ENCODE measurements at regions not wholly inside any gene's neighbourhood (a gene's known extent, or its start where the extent isn't known, plus 50 kb on each side); places are given as distances from the start of the nearest gene placed in this dataset.

DNA sequence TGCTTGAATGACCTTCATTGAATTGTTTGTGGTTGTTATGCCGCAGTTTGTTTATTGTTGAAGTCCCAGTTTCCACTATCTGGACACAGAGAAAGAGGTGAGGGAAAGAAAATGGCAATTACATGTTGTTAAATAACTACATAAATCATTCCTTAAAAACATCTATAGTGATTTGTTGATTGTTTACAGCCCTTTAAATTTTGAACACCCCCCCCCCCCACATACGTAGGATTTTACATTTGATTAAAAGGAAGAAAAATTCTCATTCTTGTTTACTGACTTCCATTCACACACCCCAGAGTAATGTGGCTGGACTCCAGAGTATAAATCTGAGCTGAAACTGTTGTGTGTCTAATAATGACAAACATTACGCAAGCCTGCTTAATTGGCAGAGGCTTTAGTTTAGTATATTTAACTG lies 87.1 kb upstream of the FAM174A start:
- H3K4me1 Mint-ChIP-seq (ENCODE audit: unreplicated experiment): no peaks in the 10 kb centered on the region
- no peaks in the 10 kb centered on the region for H3K27me3 Mint-ChIP-seq
- no peak overlapping the region for H3K27ac Mint-ChIP-seq
- TF ChIP-seq, protein P1, sequence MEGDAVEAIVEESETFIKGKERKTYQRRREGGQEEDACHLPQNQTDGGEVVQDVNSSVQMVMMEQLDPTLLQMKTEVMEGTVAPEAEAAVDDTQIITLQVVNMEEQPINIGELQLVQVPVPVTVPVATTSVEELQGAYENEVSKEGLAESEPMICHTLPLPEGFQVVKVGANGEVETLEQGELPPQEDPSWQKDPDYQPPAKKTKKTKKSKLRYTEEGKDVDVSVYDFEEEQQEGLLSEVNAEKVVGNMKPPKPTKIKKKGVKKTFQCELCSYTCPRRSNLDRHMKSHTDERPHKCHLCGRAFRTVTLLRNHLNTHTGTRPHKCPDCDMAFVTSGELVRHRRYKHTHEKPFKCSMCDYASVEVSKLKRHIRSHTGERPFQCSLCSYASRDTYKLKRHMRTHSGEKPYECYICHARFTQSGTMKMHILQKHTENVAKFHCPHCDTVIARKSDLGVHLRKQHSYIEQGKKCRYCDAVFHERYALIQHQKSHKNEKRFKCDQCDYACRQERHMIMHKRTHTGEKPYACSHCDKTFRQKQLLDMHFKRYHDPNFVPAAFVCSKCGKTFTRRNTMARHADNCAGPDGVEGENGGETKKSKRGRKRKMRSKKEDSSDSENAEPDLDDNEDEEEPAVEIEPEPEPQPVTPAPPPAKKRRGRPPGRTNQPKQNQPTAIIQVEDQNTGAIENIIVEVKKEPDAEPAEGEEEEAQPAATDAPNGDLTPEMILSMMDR (conservative IDR thresholded peaks at IDR 0.05): no peak
- H3K36me3 Mint-ChIP-seq: no peaks in the 10 kb centered on the region
- no peak overlapping the region for H3K4me3 Mint-ChIP-seq
- H3K9me3 Mint-ChIP-seq: no peaks in the 10 kb centered on the region
- DNase-seq (ENCODE audit: extremely low spot score, unreplicated experiment): no peak

DNA sequence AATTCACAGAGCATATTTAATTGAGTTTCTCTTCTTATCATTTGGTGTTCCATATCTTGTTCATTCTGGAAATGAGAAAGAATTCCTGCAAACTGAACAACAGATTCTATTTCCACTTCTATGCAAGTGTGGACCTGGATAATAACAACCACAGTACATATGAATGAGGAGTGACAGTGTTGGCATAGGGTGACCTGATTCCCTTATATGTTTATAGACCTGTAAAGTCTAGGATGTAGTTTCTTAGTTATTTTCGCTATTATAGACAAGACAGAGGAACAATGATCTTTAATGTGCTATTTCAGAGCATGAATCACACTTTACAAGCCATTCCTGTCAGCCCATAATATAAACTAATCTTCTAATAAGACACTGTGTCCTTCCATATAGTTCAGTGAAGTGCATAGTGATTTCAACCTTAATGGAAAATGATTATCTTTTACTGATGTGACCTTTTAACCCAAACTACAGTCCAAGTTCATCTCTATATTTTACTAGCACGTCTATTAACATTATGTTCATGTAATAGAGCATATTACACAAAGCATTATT lies 88.2 kb upstream of the FAM174A start:
- H3K27ac Mint-ChIP-seq: no peak overlapping the region
- TF ChIP-seq, protein P1 (conservative IDR thresholded peaks at IDR 0.05): no peak
- no peak for DNase-seq (ENCODE audit: extremely low spot score, unreplicated experiment)
- H3K4me3 Mint-ChIP-seq: no peak overlapping the region
- no peaks in the 10 kb centered on the region for H3K9me3 Mint-ChIP-seq
- H3K4me1 Mint-ChIP-seq (ENCODE audit: unreplicated experiment): no peaks in the 10 kb centered on the region
- H3K36me3 Mint-ChIP-seq: no peaks in the 10 kb centered on the region
- no peaks in the 10 kb centered on the region for H3K27me3 Mint-ChIP-seq

DNA sequence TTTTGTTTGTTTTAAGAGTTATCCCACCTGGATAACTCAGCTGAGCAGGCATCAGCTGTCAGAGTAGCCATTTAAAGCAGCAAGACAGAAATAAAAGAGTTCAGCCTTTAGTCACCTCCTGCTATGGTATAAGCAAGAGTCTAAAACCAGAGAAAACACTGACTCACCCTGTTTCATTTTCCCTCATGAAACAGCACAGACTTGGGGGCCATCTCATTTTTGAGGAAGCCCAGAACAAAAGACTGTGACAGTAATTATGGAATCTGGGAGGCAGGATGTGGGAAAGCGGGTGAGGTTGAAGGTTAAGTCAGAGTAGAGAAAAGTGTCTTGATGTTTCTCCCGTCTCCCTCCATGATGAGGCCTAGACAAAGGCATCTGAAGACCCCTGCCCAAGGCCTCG lies 90.2 kb upstream of the FAM174A start:
- Mint-ChIP-seq H3K27me3 (no peaks in the 10 kb centered on the region), H3K27ac (no peak overlapping the region), H3K36me3 (no peaks in the 10 kb centered on the region), H3K4me3 (no peak overlapping the region), H3K9me3 (no peaks in the 10 kb centered on the region), H3K4me1 (ENCODE audit: unreplicated experiment) (no peaks in the 10 kb centered on the region)
- TF ChIP-seq, protein P1 (conservative IDR thresholded peaks at IDR 0.05): no peak
- no peak for DNase-seq (ENCODE audit: extremely low spot score, unreplicated experiment)

DNA sequence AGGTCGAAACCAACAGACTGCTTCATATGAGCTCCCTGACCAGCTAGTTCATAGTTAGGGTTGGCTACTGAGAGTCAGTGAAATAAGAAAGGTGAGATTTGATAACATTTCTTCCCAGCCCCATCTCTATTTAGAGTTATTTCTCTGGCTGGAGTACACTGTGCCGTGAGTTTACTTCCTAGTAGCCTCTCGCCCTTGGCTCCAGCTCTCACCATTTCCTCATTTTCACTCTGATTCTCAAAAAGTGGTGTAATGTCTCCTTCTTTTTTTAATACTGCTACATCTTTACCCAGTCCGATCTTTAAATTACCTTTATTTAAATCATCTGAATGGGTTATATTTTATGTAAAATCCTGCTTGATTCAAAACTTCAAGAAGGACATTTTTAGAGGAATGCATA lies 100.4 kb upstream of the FAM174A start:
- Mint-ChIP-seq H3K36me3 (no peaks in the 10 kb centered on the region), H3K4me1 (ENCODE audit: unreplicated experiment) (no peaks in the 10 kb centered on the region), H3K9me3 (no peaks in the 10 kb centered on the region), H3K4me3 (no peak overlapping the region), H3K27ac (no peak overlapping the region), H3K27me3 (no peaks in the 10 kb centered on the region)
- TF ChIP-seq, protein P1 (conservative IDR thresholded peaks at IDR 0.05): no peak
- DNase-seq (ENCODE audit: extremely low spot score, unreplicated experiment): no peak

DNA sequence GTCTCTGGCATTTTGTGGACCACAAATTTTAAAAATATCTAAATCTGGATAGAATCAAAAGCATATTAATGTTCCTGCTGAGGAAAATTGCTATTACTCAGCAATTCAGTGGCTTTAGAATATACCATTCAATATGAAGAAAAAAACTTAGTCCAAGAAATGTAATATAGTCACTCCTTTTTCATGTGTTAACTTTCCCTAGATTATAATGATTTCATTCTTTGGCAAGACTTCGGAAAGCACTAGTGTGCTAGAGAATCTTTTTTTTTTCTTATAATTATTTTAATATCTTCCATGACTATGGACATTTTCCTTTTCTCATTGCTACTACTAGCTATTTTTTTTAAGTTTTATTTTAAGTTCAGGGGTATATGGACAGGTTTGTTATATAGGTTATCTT lies 102.4 kb upstream of the FAM174A start:
- Mint-ChIP-seq H3K36me3 (no peaks in the 10 kb centered on the region), H3K27me3 (no peaks in the 10 kb centered on the region), H3K27ac (no peak overlapping the region), H3K4me1 (ENCODE audit: unreplicated experiment) (no peaks in the 10 kb centered on the region), H3K9me3 (no peaks in the 10 kb centered on the region), H3K4me3 (no peak overlapping the region)
- TF ChIP-seq, protein P1 (conservative IDR thresholded peaks at IDR 0.05): no peak
- DNase-seq (ENCODE audit: extremely low spot score, unreplicated experiment): no peak
